NCI-H748 treated with DMSO at 0.1 percent for 48 hours (cell line): ENCODE measurements at regions not wholly inside any gene's neighbourhood (a gene's known extent, or its start where the extent isn't known, plus 50 kb on each side); places are given as distances from the start of the nearest gene placed in this dataset.

ENCODE experiments used
- DNase-seq: peaks from one replicate; lab custom pipeline; 2025; lab: John Stamatoyannopoulos, UW

DNA sequence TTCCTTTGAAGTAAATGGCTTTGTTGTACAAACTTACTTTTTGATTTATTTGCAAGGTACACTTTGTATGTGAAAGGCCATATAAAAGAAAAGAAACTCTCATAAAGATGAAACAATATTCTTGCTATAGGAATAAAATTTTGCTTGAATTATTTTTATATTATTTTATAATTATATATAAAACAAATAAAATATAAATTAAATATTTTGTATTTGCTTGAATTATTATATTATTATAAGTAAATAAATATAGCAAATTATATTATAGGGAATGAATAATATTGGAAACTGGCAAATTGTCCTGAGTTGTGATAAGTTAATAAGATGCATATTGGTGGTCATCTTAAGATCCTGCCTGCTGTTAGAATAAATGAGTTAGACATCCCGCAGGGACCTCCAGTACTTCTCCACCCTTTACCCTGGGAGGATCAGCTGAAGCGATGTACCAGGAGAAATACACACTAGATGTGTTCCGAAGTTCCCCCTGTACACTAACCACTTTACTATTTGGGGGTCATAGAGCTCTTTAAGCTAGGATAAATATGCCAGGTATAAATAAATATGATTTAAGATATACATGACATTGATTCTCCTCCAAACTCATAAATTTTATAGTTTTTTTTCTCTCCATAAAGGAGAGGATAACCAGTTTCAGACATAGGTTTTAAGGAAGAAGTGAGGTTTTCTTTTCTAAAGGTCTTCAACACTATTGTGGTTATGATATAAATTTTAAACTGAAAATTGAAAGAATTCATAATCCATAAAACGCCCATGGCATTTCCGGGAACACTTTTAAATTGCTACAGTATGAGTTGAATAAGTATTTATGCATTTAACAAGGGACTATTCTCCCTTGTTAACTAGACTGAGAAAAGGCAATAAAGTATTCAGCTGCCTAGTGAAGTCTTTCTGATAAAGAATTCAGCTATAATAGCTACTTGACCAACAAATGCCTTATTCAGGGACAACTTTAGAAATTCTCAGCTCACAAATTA lies 486.3 kb upstream of the MARCKS start:
- DNase-seq, result no peak

DNA sequence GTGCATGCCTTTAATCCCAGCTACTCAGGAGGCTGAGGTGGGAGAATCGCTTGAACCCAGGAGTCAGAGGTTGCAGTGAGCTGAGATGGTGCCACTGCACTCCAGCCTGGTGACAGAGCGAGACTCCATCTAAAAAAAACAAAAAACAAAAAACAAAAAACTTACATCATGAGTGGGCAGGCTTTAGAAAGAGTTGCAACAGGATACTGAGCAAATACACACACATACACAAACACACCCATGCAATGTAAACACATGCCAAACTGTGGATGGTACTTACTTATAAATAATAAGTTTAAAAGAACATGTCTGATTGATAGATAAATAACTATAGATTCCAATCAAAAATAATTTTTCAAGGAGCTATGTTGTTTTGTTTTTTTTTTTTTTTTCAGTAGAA lies 481.7 kb upstream of the MARCKS start:
- peak; percentile 54 for DNase-seq

DNA sequence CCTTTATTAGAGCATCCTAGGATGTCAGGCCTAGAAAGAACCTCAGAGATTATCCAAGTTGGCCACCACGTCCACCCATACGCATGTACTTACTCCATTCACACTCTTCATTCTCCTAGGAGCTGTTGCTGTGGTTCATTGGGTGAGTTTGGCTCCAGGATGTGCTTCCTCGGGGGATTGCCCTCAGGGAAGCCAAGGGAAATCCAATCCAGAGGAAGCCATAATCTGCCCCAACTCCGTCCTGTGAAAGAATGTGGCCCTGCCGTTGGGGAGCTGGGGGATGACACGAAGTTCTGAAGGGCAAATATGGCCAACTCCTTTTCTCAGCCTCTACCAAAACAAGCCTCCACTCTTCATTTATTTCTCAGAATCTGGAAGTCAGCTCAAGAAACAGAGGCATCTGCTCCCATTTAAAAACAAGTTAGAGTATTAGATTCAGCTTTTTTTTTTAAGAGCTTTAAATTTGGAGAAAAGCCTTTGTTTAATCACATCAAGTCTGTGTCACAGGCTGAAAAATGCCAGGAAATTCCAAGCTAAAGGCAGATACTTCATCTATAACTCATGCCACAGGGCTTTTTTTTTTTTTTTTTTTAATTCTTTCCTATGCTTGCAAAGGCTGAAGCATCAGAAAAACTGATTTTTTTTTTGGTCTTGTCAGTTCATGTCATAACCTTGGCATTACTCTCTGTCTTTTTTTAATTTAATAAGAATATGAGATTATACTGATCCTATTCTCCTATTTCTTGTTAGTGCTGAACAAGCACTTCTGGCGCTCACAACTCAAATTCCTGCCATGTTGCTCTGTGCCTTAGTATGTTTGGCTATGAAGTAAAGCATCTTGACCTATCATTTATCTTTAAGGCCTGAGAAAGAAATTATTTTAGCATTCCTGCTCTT lies 480.9 kb upstream of the MARCKS start:
- no peak for DNase-seq

DNA sequence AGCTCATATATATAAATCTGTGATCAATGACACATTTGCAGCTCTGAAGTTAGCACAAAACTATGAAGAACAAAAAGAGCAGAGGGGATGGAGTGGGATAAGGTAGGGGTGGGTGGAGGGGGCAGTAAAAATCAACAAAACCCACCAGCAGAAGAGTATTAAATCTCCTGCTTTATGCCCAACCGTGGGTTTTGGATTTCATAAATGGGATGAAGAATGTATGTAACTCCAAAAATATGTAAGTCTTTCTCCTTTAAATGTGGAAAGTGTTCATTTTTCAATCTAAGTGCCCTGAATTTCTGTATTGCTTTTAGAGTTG lies 480.3 kb upstream of the MARCKS start:
- no peak for DNase-seq

DNA sequence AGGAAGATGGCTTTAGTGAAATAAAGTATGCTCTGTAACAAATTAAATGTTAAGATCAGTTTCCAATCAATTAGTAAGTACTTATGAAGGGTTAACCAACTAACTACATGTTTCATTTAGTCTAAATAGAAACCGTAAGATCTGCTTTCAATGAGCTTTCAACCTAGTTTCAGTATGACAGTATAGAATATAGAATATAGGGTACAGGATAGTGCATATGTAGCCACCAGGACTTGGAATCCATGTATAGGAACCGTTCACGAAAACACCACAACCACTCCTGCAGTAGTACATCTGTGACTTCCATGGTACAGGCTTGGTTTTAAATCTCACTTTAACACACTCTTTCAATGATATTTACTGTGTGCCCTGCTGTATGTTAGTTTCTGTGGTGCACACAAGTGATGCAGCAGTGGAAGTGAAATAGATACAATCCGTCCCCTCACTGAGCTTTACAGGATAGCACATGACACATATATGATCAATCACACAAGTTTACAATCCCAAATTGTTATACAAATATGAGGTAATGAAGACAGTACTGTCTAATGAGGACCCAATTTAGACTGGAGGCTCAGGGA lies 479.7 kb upstream of the MARCKS start:
- DNase-seq, result no peak

DNA sequence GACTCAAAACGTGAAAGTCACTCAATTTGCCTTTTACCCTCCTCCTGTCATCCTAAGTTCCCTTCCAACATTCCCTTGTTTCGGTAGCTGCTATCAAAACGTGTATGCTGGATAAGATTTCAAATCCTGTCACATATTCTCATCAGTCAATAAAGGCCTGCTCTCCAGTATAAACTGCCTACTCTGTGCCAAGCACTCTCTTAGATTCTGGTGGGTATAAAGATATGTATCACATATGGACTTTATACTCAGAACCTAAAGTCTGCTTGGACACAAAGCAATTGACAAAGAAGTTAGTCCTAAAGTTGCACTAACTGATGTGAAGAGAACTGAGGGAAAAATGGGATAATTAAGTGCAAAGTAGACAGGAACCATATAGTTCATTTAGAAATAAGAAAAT lies 476.6 kb upstream of the MARCKS start:
- no peak for DNase-seq

DNA sequence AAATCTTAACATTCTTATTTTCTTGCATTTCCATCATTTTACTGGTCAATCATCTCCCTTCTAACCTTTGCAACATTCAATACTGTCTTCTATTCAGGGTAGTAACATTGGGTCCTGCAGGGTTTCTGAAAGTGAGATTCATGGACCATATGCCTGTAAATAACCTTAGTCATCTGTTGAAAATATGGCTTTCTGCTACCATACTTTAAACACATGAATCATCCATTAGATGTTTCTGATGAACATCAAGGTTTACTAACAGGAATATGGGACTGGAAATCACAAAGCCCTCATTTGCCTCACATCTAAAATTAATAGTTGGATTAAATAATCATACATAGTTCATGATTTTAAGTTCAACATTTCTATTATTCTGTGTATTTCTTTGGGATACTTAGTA lies 475.9 kb upstream of the MARCKS start:
- no peak for DNase-seq

DNA sequence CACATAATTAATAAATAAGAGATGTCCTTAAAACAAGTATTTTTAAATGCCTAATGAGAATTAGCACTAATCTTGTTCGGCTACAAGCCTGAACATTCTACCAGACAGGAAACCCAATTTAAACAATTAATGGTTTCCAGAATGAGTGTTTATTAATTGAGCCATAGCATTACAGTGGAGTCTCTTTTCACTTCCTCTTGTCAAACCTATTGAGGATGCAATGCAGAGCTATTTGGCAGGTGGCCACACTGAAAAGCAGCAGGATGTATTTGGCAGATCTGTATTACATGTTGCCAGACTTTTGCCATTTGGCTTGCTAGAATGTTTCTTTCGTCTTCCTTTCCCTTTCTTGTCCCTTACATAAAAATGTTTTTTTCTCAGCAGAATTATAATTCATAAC lies 475.2 kb upstream of the MARCKS start:
- no peak for DNase-seq

DNA sequence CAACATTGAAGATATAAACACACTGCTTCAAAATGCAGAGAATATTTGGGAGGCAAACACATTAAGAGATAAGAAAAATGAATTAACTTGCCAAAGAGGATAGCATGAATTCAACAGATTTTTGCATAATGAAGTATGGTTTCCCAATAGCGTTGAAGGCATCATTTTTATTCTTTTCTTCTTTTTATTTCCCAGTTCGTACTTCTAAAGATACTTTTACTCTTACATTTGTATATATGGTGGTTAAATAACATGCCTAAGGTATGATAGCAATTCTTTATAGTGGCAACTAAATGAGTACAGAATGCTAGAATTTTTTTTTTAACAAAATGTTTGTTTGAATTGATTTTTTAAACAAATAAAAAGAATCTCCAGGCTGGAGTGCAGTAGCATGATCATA lies 473.4 kb upstream of the MARCKS start:
- no peak for DNase-seq

DNA sequence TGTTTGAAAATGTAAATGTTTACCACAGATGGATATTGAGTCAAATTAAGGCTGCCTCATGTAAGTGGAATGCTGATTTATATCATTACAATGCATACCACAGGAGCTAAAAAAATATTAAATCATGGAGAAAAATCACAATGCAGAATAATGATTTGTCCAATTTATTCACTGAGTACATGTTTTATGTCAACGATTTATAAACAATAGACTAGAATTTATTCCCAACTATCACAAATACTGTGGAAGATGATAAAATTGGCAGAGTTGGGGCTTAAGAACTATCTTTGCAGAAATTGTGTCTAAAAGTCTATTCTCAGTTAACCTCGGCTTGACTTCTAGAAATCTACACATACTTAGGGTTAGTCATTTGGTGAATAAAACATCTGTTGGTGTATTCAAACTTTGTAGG lies 472.1 kb upstream of the MARCKS start:
- no peak for DNase-seq

DNA sequence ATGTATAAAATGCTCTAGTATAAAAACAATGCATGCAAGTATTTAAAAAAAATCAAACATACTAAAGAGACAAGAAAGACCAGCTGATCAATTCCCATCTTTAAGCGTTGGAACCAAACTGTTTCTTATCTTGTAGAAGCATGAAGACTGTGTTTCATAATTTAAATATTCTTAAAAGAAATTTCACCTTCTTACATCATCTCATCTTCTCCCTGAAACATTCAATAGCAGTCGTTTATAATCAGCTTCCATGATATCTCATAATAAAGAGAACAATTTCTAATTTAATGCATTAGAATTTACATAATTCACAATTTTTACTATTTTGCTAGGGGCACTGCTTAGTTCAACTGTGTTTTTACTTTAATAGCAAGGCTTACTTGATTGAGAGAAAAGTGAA lies 468.1 kb upstream of the MARCKS start:
- DNase-seq, result no peak

DNA sequence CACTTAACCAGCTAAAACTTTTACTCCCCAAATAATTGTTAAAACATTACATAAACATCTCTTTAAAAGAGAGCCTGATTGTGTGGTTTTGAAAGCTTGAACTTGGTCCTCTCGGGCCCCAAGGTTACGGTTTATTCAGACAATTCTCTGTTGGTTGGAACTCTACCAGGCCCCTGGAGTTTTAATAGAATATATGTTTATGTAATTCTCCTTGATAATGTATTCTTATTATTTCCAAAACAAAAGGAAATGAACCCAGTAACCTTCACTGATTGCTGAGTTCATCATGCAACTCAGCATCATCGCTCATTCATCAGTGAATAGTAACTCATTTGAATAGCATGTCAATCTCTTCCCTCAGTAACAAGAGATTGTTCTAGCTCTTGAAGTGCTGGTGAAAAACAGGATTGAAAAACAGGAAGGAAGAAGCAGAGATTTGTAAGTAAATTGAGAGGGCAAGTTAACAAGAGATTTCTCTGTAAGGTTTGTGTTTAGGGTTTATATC lies 464.5 kb upstream of the MARCKS start:
- no peak for DNase-seq

DNA sequence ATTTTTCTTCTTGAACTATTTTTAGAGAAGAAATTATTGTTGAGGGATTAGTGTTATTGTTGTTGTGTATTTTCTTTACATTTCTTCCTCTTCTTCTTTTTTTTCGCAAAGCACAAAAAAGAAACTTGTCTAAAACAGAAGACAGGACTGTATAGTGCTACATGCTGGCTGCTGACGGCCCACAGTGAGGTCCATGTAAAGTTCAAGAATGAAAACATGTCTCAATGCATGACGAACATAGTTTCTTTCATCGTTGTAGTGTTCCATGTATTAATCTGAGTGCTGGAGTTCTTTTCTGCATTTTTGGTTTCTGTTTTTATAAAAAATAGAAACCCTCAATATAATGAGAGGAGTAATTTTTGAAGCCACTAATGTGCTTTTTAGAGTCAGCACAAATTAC lies 462.9 kb upstream of the MARCKS start:
- DNase-seq, result no peak

DNA sequence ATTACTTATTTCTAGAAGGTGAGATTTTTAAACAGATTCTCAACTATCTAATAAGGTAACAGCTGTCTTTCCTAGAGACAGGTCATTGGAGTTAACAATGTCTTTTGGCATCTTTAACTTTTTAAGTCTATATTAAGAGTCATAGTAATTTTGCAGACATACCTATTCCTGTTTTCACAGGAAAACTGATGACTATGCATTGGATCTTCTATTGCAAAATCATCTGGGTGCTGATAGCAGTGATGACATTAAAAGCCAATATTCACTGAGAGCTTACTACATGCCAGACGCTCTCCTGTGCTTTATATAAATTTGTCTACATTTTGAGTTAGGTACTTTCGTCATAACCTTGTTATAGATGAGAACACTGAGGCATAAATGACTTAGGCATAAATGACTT lies 462.4 kb upstream of the MARCKS start:
- no peak for DNase-seq

DNA sequence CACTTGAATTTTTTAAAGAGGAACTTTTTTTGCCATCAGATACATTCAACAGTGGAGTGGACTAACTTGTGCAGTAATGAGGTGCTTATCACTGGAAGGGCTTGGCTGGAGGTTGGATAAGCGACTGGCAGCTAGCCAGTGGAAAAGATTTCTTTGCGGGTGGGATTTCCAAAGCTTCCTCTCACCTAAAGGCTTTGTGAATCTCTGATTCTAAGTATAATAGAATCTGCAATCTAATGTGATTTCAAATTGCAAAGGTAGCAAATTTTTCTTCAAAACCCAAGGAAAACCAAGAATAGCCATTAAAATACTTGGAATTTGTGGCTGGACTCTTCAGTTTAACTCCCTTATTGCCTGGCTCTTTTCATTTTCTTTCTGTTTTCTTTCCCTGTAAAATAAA lies 460.4 kb upstream of the MARCKS start:
- DNase-seq, result no peak

DNA sequence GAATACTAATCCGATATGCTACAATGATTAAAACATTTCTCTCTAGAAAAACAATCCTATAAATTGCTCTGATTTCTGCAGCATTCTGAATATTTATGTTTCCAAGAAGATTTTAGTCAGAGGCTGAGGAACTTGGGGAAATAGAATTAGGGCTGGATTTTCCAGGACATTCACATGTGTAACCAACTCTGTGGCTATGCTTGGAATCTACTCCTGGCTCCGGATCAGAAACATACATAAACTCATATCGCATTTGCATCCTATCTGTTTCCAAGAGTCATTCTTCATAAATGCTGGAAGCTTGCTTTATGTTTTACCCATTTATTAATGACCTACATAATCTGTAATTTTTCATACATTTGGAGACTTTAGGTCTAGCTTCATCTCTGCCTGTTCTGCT lies 459.9 kb upstream of the MARCKS start:
- DNase-seq, result no peak

DNA sequence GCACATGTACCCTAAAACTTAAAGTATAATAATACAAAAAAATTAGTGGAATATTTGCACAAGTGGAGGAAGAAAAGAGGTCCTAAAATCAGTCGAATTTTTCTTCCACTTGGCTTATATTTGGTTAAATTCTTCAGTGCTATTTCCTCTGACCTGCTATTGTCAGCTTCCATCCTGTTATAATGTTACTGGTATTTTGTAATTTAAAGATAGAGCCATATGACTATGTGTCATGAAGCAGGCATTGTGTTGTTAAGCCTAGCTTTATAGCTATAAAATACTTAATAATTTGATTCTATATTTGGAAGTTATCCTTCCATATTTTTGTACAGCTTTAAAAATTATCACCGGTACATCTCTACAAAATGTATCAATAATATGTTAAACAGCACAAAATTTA lies 455.9 kb upstream of the MARCKS start:
- no peak for DNase-seq

DNA sequence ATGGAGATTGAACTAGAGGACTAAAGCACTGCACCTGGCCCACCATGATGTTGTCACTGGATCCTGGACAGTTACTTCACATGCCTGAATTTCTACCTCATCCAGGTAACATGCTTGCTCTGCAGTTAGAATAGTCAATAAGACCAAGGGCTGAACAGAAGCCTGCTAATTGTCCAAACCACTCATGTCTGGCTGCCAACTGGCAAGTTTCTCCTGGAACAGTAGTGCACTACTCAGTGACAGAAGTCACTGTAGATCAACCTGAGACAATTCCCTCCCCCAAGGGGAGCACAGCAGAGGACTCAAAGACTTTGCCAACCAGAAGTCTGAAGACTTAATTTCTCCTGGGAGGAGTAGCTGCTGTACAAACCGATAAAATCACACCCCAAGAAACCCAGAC lies 454.6 kb upstream of the MARCKS start:
- DNase-seq, result no peak

DNA sequence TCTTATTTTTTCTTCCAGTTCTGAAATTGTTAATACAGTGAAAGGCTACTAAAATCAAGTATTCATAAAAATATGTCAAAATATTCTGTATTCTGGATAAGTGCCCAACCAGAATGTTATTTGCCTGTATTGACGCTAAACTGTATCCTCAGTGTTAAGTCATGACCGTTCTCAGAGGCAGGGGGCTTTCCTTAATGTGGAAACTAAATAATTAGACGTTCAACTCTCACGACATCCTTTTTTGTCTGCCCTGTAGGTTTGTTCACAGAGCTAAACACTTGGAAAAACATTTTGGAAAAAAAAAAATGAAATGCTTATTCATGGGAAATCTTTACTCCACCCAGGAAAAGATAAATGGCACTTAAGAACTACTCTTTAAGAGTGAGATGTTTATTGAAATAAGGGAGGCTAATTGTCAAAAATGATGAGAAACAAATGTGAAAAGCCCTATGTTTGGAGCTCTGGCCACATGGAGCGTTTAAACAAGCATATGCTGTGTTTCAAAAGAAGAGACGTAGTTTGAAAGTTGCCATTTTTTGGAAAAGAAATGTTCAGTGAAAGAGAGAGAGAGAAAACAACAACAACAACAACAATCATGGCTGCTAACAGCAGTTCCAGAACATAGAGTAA lies 453.1 kb upstream of the MARCKS start:
- no peak for DNase-seq

DNA sequence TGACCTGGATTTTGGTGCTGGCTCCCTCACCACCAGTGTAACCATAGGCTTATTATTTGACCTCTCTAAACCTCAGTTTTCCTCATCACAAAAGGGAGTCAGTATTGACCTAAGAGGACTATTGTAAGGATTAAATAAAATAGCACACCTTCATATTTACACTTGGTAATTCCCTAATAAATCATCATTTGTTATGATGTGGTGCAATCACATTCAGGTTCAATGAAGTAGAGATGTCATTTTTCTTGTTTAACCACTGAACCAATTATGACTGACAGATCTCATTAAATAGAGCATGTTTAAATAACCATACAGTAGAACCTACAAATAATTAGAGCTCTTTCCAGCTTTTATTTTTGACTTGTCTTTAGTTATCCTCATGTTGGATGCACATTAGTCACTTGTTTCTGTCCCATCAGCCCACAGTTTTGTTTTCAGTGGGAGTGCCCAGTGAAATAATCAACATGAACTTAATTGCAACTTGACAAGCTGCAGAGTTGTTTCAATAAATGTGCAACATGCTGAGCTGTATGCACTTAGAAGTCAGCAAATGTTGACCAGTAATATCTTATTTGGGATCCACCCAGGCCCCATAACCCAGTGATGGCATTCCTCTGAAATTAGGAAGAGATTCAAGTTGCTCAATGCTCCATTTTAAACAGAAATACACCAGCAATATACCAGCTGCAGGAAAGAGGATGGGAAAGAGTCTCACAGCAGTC lies 451.7 kb upstream of the MARCKS start:
- peak; percentile 19 for DNase-seq

DNA sequence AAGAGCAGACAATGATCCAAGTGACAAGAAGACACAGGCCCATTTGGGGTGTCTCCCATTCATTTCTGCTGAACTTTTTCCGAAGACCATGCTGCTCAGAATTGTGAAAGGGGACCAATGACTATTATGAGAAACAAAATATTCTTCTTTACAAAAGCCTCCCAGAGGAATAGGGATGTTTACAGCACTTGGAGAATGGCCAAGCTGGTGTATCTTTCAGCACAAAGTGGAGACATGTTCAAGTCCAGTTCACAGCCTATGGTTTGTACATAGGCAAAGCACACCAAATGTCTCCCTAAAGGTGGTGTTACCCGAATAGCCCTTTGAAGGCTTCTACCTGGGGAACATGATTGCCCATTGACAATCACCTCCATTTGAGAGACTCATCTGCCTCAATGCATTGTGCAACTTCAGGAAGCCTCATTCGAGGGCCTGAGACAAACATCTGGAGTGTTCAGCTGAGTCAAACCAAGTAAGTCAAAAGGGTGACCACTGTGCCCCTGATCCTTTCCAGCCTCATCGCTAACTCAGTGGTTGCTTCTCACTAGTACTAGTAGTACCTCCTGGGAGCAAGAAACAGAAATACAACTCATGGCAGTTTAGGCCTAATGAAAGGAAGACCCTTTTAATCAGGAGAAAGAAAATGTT lies 451.0 kb upstream of the MARCKS start:
- DNase-seq, result no peak
